Renal pelvis (tissue), 1 donor: ENCODE measurements at regions not wholly inside any gene's neighbourhood (a gene's known extent, or its start where the extent isn't known, plus 50 kb on each side); places are given as distances from the start of the nearest gene placed in this dataset.

ENCODE experiments used
- DNase-seq: peaks from one replicate; pipeline ENCODE4 v3.0.0-alpha.2; 2013

DNA sequence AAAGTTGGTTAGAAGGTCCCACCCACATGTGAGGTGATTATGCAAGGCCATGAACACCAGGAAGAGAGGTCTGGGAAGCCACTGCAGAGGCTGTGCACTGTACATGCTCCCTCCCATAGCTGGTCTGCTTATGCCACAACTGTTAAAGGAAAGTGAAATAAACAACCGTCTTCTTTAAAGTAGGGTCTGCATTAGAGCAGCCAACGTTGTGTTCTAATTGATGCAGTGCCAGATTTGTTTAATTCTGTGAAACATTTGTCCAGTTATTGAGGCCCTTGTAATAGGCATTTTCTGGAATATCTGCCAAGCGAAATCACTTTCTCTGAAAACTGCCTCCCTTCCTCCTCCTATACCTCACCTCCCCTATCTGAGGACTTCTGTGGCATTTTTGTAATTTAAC is 224.0 kb upstream of the LNX1 start:
- DNase-seq: no peak

- DNase-seq: no peak
Observed at GRCh38 chr4:53813998-53814397, 222.7 kb upstream of the LNX1 start.

- DNase-seq: no peak
Observed at GRCh38 chr4:53810643-53811042, 219.4 kb upstream of the LNX1 start.

- no peak for DNase-seq
Observed at GRCh38 chr4:53809816-53810215, 218.5 kb upstream of the LNX1 start.

DNA sequence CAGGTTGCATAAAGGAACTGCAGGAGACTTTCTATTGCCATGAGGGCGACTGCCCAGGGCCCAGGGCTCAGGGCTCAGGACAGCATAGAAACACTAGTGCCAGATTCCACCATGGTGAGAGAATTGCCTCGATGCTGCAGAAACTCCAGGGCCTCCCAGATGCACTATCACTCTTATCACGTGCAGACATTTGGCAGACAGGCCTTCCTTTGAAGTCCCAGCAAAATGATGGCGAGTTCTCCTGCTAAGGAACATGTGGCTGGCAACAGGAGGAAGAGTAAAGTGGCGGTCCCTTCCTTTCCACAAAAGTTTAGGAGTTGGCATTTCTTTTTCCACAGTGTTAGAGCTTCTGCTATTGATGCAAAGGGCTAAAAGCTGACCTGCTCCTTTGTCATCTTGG is 214.0 kb upstream of the LNX1 start:
- DNase-seq: no peak

- no peak for DNase-seq
Observed at GRCh38 chr4:53804719-53805118, 213.4 kb upstream of the LNX1 start.

- DNase-seq: no peak
Observed at GRCh38 chr4:53802500-53802899, 211.2 kb upstream of the LNX1 start.

GRCh38 chr4:53801373-53801772 is 210.1 kb upstream of the LNX1 start:
- DNase-seq: no peak

DNA sequence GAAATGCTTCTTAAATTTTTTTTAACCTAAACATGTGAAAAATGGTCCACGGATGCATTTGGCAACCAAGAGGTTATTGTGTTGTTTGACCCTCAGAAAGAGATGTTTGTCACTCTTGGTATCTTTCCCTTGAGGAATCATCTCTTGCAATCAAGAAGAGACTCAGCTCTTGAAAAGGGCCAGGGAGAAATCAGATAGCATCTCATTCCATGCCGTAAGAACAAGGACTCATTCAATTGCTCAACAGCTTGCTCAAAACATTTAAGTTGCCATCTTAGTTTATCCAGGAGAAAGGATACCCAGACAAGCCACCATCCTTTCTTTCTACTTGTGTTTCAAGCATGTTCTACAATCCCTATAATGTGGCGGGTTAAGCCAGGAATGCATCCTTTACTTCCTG is 209.5 kb upstream of the LNX1 start:
- no peak for DNase-seq

- DNase-seq: no peak
Observed at GRCh38 chr4:53793096-53793495, 201.8 kb upstream of the LNX1 start.

- no peak for DNase-seq
Observed at GRCh38 chr4:53790286-53790685, 199.0 kb upstream of the LNX1 start.

GRCh38 chr4:53788621-53789020 is 197.3 kb upstream of the LNX1 start:
- DNase-seq: peak; percentile 31

- no peak for DNase-seq
Observed at GRCh38 chr4:53788011-53788410, 196.7 kb upstream of the LNX1 start.

DNA sequence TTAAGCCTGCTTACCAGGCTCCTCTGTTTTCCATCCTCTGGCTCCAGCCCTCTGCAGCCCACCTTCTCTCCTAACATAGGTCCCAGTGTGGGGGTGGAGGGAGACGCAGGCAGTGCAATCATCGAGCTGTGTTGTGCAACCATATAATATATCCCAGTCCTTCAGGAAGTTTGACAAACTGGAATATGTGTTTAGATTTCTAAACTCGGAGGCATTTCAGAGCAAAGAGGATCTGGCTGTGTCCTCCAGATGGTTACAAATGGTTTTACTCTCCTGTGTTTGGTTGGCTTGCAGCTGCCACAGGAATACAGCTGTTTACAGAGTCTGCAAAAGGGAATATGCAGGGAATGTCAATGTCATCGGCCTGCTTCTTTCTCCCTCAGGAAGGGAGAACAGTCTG is 195.3 kb upstream of the LNX1 start:
- DNase-seq: peak; percentile 20

- DNase-seq: no peak
Observed at GRCh38 chr4:53785996-53786395, 194.7 kb upstream of the LNX1 start.

DNA sequence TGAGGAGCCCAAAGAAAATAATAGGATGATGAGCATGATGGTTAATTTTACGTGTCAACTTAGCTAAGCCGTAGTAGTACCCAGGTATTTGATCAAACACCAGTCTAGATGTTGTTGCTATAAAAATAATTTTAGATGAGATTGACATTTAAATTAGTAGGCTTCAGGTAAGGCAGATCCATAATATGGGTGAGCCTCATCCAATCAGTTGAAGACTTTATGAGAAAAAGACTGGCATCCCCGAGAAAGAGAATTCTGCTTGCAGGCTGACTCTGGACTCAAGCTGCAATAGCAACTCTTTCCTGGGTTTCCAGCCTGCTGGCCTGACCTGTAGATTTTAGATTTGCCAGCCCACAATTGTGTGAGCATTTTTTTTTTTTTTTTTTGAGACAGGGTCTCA is 192.8 kb upstream of the LNX1 start:
- no peak for DNase-seq

GRCh38 chr4:53783208-53783859 is 192.0 kb upstream of the LNX1 start:
- DNase-seq: no peak

DNA sequence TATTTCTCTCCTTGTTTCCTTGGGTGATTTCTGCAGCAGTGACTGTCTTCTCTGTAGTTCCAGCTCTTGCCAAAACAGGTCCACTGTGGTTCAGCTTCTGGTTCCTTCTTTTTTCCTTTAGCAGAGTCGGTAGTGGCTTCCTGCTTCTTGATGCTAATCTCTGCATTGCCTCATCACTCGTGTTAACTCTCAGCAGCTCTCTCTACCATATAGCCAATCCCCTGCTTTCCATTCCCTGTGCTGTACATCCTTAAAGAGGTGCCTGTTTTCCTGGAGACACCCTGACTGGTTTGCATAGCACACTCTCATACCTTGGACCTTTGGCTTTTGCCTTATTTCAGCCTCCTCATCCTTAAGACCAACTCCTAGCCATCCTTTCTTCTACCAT is 191.2 kb upstream of the LNX1 start:
- no peak for DNase-seq

DNA sequence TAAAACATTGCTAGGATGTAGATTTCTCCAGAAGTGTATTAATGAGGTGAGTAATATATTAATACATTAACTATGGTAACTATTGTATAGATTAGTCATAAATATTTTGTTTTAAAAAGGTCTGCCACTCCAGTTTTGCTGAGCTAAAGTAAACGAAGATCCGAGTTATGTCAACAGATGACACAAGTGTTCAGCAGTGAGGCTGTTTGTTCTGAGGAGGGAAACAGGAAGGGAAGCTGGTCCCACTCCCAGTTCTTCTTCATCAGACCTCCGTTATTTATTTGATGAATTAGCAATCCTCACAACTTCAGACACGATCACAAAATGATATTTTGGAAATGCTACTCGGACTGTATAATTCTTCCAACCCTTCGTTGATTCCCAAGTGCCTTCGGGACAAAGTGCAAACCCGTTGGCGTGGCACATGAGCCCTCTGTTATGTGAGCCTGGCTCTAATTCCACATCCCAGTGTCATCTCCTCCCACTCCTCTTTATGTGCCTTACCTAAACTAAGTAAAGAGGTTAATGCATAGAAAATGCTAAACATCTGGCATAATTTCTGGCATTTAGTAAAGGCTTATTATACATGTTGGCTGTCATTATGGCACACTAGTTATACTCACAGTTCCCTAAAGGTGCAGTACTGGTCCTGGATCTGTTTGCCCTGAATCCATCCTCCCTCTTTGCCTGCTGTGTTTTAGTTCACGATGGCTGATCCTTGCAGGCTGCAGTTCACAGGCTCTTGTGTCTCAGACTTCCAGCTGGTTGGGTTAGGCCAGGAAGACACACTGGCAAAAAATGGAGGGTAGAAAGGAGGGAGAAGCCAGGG is 190.6 kb upstream of the LNX1 start:
- no peak for DNase-seq

GRCh38 chr4:53780736-53781400 is 189.6 kb upstream of the LNX1 start:
- no peak for DNase-seq

GRCh38 chr4:53779025-53779424 is 187.7 kb upstream of the LNX1 start:
- no peak for DNase-seq

GRCh38 chr4:53778155-53778554 is 186.9 kb upstream of the LNX1 start:
- DNase-seq: no peak
